ENCODE measurements at regions not wholly inside any gene's neighbourhood (a gene's known extent, or its start where the extent isn't known, plus 50 kb on each side); places are given as distances from the start of the nearest gene placed in this dataset.

DNA sequence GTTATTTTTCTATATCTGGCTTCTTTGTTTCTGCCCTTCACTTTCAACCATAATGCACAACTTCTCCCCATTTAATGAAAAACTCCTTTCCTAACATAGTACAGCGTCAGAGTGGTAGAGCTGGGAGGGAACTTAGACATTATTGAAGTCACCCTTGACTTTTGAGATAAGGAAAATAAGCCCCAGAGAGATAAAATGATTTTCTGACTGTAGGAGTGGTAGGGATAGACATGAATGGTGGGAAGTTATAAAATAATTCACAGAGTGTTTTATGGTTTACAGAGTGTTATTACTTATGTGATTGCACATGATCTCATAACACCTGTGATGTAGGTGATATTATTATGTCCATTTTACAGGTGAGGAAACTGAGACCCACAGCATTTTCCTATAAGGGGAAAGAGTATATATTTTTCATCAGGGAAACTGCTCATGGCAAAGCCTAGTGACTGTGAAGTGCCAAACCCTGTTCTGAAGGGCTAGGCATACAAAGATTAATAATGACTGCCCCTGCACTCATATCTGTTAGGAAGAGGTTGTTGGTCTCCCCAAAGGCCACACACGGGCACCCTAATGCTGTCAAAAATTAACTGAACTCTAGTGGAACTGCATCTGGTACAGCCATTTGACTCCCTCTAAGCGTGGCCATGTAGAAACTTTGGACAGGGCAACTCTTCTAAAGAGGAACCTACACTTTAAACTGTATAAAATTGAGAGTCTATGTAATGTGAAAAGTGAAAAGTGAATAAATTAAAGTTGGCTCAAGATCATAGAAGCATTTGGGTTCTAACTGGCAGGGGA lies 61.1 kb upstream of the PICALM start:
- DNase-seq (ENCODE audit: low read depth): no peak
- TF ChIP-seq MYC (IDR thresholded peaks at IDR 0.05; ENCODE audit: low read depth, low read length): no peak
- TF ChIP-seq, protein P1, sequence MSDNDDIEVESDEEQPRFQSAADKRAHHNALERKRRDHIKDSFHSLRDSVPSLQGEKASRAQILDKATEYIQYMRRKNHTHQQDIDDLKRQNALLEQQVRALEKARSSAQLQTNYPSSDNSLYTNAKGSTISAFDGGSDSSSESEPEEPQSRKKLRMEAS (IDR thresholded peaks at IDR 0.05; ENCODE audit: low read depth, low read length): no peak
- no peak for TF ChIP-seq POLR2A (IDR thresholded peaks at IDR 0.05; ENCODE audit: extremely low read depth, insufficient read length)
- TF ChIP-seq, protein P2, sequence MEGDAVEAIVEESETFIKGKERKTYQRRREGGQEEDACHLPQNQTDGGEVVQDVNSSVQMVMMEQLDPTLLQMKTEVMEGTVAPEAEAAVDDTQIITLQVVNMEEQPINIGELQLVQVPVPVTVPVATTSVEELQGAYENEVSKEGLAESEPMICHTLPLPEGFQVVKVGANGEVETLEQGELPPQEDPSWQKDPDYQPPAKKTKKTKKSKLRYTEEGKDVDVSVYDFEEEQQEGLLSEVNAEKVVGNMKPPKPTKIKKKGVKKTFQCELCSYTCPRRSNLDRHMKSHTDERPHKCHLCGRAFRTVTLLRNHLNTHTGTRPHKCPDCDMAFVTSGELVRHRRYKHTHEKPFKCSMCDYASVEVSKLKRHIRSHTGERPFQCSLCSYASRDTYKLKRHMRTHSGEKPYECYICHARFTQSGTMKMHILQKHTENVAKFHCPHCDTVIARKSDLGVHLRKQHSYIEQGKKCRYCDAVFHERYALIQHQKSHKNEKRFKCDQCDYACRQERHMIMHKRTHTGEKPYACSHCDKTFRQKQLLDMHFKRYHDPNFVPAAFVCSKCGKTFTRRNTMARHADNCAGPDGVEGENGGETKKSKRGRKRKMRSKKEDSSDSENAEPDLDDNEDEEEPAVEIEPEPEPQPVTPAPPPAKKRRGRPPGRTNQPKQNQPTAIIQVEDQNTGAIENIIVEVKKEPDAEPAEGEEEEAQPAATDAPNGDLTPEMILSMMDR (IDR thresholded peaks at IDR 0.05; ENCODE audit: low read depth, low read length): no peak
- H3K4me3 ChIP-seq (ENCODE audit: low read depth, low read length): no peak overlapping the region

DNA sequence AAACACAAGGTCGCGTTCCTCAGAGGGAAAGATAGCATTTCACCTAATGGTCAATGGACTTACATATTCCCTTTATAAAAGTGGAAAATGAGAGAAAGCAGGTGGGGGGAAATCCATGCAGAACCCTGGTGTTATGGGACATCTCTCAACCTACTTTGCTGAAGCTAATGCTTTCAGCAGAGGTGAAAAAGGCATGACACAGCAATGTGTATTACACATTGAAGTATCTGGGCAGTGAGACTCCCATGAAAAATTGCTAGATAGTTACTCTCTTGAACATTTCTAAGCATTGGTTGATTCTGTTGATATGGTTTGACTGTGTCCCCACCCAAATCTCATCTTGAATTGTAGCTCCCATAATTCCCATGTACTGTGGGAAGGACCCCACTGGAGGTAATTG lies 60.0 kb upstream of the PICALM start:
- no peak for DNase-seq (ENCODE audit: low read depth)
- TF ChIP-seq, protein P2 (IDR thresholded peaks at IDR 0.05; ENCODE audit: low read depth, low read length): no peak
- no peak for TF ChIP-seq MYC (IDR thresholded peaks at IDR 0.05; ENCODE audit: low read depth, low read length)
- TF ChIP-seq POLR2A (IDR thresholded peaks at IDR 0.05; ENCODE audit: extremely low read depth, insufficient read length): no peak
- TF ChIP-seq, protein P1 (IDR thresholded peaks at IDR 0.05; ENCODE audit: low read depth, low read length): no peak

DNA sequence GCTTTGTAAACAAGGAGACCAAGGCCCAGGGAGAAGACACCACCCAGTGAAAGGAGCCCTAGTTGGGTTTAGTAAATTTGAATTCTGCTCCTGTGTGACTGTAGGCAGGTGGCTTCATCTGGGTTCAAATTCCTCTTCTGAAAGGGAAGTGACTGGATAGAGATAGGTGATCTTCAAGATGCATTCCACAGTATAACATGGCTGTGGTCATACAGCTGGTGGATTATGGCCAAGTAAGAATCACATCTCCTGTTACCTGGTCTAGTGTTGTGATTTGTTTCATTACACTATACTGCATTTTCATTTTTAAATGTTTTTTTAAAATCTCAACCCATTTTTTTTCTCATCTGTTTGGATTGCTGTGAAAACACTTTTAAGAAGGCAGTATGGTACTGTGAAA lies 58.0 kb upstream of the PICALM start:
- no peak overlapping the region for H3K4me3 ChIP-seq (ENCODE audit: low read depth, low read length)
- DNase-seq (ENCODE audit: low read depth): no peak
- TF ChIP-seq POLR2A (IDR thresholded peaks at IDR 0.05; ENCODE audit: extremely low read depth, insufficient read length) (no peak), MYC (IDR thresholded peaks at IDR 0.05; ENCODE audit: low read depth, low read length) (no peak)
- TF ChIP-seq, protein P2 (IDR thresholded peaks at IDR 0.05; ENCODE audit: low read depth, low read length): no peak
- TF ChIP-seq, protein P1 (IDR thresholded peaks at IDR 0.05; ENCODE audit: low read depth, low read length): no peak

More for the DNA sequence above, 60.0 kb upstream of the PICALM start:
- no peak overlapping the region for H3K4me3 ChIP-seq (ENCODE audit: low read depth, low read length)

DNA sequence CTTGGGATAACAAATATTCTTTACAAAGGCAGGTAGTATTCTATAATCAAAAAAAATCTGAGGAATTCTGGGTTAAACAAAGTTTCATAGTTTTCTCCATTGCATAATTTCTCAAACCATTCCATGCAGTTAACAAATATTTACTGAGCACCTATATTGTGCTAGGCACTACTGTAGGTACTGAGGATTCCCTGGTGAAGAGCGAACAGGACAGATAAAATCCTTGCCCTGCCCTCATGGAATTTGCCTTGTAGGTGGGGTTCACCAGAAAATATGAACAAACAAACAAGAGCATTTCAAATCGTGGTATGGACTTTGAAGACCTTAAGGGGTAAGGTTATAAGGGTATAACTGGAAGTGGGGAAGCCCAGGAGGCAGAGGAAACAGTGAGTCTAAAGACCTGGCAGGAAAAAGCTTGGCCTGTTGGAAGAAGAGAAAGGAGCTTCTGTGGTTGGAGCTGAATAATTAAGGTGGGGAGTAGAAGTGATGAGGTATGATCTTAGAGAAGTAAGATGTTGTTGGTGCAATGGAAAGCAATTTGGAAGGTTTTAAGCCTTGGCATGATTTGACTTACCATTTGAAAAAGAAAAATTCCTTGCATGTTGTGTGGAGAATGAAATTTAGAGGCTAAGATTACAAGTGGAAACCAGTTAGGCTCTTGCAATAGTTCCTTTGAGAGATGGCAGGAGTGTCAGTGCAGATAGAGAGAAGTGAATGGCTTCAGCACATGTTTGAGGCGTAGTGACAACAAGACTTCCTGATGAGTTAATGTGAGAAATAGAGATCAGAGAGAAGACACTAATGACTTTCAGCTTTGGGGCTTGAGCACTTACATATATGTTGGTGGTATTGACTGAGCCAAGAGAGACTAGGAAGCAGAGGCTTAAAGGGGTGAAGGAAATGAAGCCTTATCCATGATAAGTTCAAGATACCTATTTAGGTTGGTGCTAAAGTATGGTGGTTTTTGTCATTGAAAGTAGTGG lies 55.7 kb upstream of the PICALM start:
- no peak for DNase-seq (ENCODE audit: low read depth)
- no peak overlapping the region for H3K4me3 ChIP-seq (ENCODE audit: low read depth, low read length)
- TF ChIP-seq, protein P2 (IDR thresholded peaks at IDR 0.05; ENCODE audit: low read depth, low read length): no peak
- no peak for TF ChIP-seq MYC (IDR thresholded peaks at IDR 0.05; ENCODE audit: low read depth, low read length)
- TF ChIP-seq, protein P1 (IDR thresholded peaks at IDR 0.05; ENCODE audit: low read depth, low read length): no peak
- TF ChIP-seq POLR2A (IDR thresholded peaks at IDR 0.05; ENCODE audit: extremely low read depth, insufficient read length): no peak

DNA sequence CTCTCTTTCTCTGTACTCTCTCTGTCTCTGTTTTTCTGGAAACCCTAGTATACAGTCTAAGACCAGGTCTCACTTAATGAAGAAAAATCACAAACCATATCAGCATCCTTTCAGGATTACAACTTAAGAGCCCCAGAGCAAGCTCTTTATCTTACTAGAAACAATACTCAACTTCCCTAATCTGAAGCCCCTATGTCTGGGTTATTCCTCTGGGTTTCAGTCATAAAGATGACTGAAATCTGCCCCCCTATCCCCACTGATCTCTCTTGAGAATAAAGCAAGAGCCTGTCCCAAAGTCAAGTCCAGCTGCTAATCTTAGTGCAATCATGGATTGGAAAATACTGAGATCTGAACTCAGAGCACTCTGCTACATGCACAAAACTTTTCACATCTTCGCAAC lies 53.9 kb upstream of the PICALM start:
- TF ChIP-seq POLR2A (IDR thresholded peaks at IDR 0.05; ENCODE audit: extremely low read depth, insufficient read length) (no peak), MYC (IDR thresholded peaks at IDR 0.05; ENCODE audit: low read depth, low read length) (no peak)
- TF ChIP-seq, protein P1 (IDR thresholded peaks at IDR 0.05; ENCODE audit: low read depth, low read length): no peak
- TF ChIP-seq, protein P2 (IDR thresholded peaks at IDR 0.05; ENCODE audit: low read depth, low read length): no peak
- DNase-seq (ENCODE audit: low read depth): no peak
- H3K4me3 ChIP-seq (ENCODE audit: low read depth, low read length): no peak overlapping the region

Data from NB4 (cell line).